Naive thymus-derived CD4-positive, alpha-beta T cell (primary cell): ENCODE measurements at regions not wholly inside any gene's neighbourhood (a gene's known extent, or its start where the extent isn't known, plus 50 kb on each side); places are given as distances from the start of the nearest gene placed in this dataset.

Experiments used
- ATAC-seq: fragments of 150-1000 bp; cut with Tn5 transposase; 2 replicates; pipeline ENCODE4 v1.10.0; 2021; ENCODE audit warnings: mild to moderate bottlenecking, moderate library complexity
- CTCF ChIA-PET: fragments of 350-600 bp; sonication (Branson Sonifier 250); formaldehyde crosslinking; loops from one replicate; lab custom pipeline; 2021; ENCODE audit warnings: antibody characterized with exemption; lab: Charles Lee
- POLR2A ChIA-PET: fragments of 350-600 bp; sonication (Branson Sonifier 250); formaldehyde crosslinking; loops from one replicate; lab custom pipeline; 2021; ENCODE audit warnings: antibody characterized with exemption, inconsistent platforms; lab: Charles Lee
- DNase-seq, 9 donors: peaks; one replicate each; pipeline versions ENCODE4 v3.0.0 to v3.0.0-alpha.2; 2020 to 2022; ENCODE audit warnings: mixed read lengths in 1 of 9
- H3K27ac ChIP-seq: one replicate; pipeline ENCODE4 v1.7.0; 2013; ENCODE audit warnings: mild to moderate bottlenecking, low read depth, low read length, moderate library complexity
- H3K27me3 ChIP-seq, 2 donors: one replicate each; pipeline ENCODE4 v1.7.0; 2013; ENCODE audit warnings: low read length in 2 of 2, mild to moderate bottlenecking in 2 of 2, moderate library complexity in 2 of 2; ENCODE audit not compliant: control insufficient read depth in 2 of 2, insufficient read depth in 2 of 2
- H3K36me3 ChIP-seq, 3 experiments: 1 replicate in 2 of 3; 2 replicates in 1 of 3; pipeline ENCODE4 v1.7.0; 2013; ENCODE audit warnings: low read length in 3 of 3, mild to moderate bottlenecking in 3 of 3, moderate library complexity in 1 of 3; ENCODE audit not compliant: insufficient read depth in 3 of 3, control insufficient read depth in 2 of 3
- H3K4me1 ChIP-seq, 2 donors: one replicate each; pipeline ENCODE4 v1.7.0; 2013; ENCODE audit warnings: low read length in 2 of 2, mild to moderate bottlenecking in 2 of 2, moderate library complexity in 1 of 2; ENCODE audit not compliant: control insufficient read depth in 2 of 2, insufficient read depth in 2 of 2
- H3K4me3 ChIP-seq: 2 replicates; pipeline ENCODE4 v1.7.0; 2013; ENCODE audit warnings: mild to moderate bottlenecking, low read length
- H3K9me3 ChIP-seq, 3 experiments: 1 replicate in 2 of 3; 2 replicates in 1 of 3; pipeline ENCODE4 v1.7.0; 2013; ENCODE audit warnings: low read length in 3 of 3; ENCODE audit not compliant: control insufficient read depth in 2 of 3
- H3K27ac Mint-ChIP-seq, 9 donors: one replicate each; pipeline ENCODE4 v1.8.0; 2020 to 2022; ENCODE audit warnings: mixed read lengths in 9 of 9, mild to moderate bottlenecking in 8 of 9, moderate library complexity in 5 of 9, inconsistent platforms in 2 of 9
- H3K27me3 Mint-ChIP-seq, 5 donors: one replicate each; pipeline ENCODE4 v1.8.0; 2021 to 2022; ENCODE audit warnings: mixed read lengths in 5 of 5, mild to moderate bottlenecking in 1 of 5
- H3K36me3 Mint-ChIP-seq, 5 donors: one replicate each; pipeline ENCODE4 v1.8.0; 2020 to 2022; ENCODE audit warnings: mixed read lengths in 5 of 5, mild to moderate bottlenecking in 3 of 5, inconsistent platforms in 1 of 5
- H3K4me1 Mint-ChIP-seq, 7 donors: one replicate each; pipeline ENCODE4 v1.8.0; 2020 to 2022; ENCODE audit warnings: mixed read lengths in 7 of 7, mild to moderate bottlenecking in 3 of 7, inconsistent platforms in 1 of 7
- H3K4me3 Mint-ChIP-seq, 10 donors: one replicate each; pipeline ENCODE4 v1.8.0; 2020 to 2022; ENCODE audit warnings: mild to moderate bottlenecking in 10 of 10, mixed read lengths in 10 of 10, moderate library complexity in 6 of 10, inconsistent platforms in 2 of 10
- H3K9me3 Mint-ChIP-seq, 11 donors: one replicate each; pipeline ENCODE4 v1.8.0; 2020 to 2022; ENCODE audit warnings: mixed read lengths in 11 of 11, mild to moderate bottlenecking in 4 of 11, inconsistent platforms in 1 of 11, moderate library complexity in 1 of 11
- intact Hi-C, 2 donors: fragments of 100-400 bp; cut with micrococcal nuclease; formaldehyde crosslinking; loops; one replicate each; pipeline ENCODE4 v1.15.1; 2023

DNA sequence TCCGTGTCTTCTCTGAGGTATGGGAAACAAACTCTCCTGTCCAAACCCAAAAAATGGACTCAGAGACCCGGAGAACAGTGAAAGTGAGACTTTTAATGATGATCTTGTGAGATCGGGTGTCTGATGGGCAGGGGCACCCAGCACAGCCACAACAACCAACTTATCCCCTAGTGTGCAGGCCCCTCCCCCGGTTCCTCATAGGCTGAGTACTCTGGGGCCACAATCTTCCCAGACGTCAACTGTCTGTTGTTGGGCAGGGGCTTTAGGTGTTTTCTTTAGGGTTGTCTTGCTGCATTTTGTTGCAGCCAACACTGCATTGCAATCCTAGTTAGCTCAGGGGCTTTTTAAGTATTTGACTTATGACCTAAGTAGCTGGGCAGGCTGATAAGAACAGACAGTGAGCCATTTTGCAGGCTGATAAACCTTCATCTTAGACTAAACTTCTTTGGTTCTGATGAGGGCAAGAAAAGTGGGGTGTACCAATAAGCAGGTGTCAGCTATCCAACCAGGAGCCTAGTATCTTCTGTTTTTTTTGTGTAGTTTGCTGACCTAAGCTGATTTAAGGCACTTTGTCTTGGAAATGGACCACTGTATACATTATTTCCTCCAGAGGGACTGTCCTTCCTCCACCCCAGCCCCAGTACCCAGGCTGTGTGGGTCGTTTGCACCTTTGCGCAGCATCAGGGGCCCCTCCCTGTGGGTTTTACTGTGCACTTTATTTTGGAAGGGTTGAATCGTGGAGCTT lies 1323.6 kb downstream of the TBC1D22A start:
- H3K9me3 ChIP-seq: no peaks in the 10 kb centered on the region
- no peak overlapping the region for H3K4me3 ChIP-seq
- H3K9me3 Mint-ChIP-seq: no peaks in the 10 kb centered on the region
- H3K4me1 ChIP-seq: peaks cover 0 to 16% of the 10 kb centered on the region in 2 donors
- intact Hi-C loops: no loop called here
- no peak for ATAC-seq
- ChIA-PET POLR2A (no interaction called here), CTCF (no interaction called here)
- H3K27ac Mint-ChIP-seq: no peak overlapping the region
- H3K36me3 Mint-ChIP-seq: no peaks in the 10 kb centered on the region
- peaks cover 14 to 61% (median 39%) of the 10 kb centered on the region in 5 donors for H3K27me3 Mint-ChIP-seq
- H3K36me3 ChIP-seq: no peaks in the 10 kb centered on the region
- peaks cover 0 to 24% (median 0%) of the 10 kb centered on the region in 7 donors for H3K4me1 Mint-ChIP-seq
- no peak overlapping the region for H3K4me3 Mint-ChIP-seq
- H3K27me3 ChIP-seq: no peaks in the 10 kb centered on the region
- H3K27ac ChIP-seq: no peak overlapping the region
- DNase-seq: no peak

DNA sequence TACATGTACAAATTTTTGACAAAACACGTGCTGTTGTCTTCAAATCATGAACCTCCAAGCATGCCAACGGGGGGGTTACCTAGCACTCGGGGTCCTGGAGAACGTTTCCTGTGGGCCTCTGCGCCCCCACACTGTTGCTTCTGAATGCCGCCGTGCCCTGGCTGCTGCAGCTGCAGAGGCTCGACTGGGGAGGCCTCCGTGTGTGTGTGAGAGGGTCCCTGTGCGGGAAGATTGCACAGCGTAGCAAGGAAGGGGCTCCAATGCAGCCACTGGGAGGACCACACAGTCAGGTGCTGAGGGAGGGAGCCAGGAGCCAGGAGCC lies 1322.2 kb downstream of the TBC1D22A start:
- no peaks in the 10 kb centered on the region for H3K27me3 ChIP-seq
- H3K9me3 ChIP-seq: no peaks in the 10 kb centered on the region
- CTCF ChIA-PET: no interaction called here
- H3K27ac ChIP-seq: no peak overlapping the region
- H3K4me1 ChIP-seq: peaks cover 0 to 16% of the 10 kb centered on the region in 2 donors
- Mint-ChIP-seq H3K36me3 (no peaks in the 10 kb centered on the region), H3K27me3 (peaks cover 11 to 62% (median 38%) of the 10 kb centered on the region in 5 donors), H3K27ac (no peak overlapping the region), H3K4me3 (peak overlapping the region in 1 of 10 donors; percentile 56), H3K9me3 (no peaks in the 10 kb centered on the region), H3K4me1 (peaks cover 0 to 23% (median 3%) of the 10 kb centered on the region in 7 donors)
- intact Hi-C loops: no loop called here
- POLR2A ChIA-PET: no interaction called here
- DNase-seq: no peak
- no peaks in the 10 kb centered on the region for H3K36me3 ChIP-seq
- H3K4me3 ChIP-seq: no peak overlapping the region
- ATAC-seq: no peak

DNA sequence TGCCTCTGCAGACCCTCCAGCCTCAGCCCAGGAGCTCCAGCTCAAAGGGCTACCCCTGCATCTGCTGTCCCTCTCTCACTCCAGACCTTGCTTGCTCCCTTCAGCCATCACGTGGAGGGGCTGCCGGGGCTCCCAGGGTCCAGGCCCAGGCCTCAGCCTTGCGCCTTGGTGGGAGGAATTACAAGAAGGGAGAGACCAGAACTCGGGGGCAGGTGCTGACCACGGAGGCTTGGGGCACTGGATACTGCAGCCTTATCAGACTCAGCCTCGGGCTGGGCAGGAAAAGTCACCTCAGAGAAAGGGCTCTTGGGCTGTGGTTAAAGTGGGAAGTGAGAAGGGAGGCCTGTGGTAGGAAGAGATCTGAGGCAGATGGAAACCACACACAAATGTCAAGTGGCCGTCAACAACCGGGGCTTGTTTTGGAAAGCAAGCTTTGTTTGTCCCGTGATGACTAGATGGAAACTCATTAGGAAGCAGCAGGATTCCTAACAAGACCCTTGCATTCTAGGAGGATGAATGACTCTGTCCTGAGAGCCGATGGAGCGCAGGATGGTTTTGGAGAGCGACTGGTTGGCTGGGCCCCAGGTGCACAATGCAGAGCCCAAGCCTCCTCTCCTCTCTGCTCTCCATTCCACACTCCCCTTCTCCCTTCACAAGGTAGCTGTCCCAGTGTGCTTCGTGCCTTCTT lies 1321.7 kb downstream of the TBC1D22A start:
- no peaks in the 10 kb centered on the region for H3K27me3 ChIP-seq
- H3K9me3 Mint-ChIP-seq: no peaks in the 10 kb centered on the region

DNA sequence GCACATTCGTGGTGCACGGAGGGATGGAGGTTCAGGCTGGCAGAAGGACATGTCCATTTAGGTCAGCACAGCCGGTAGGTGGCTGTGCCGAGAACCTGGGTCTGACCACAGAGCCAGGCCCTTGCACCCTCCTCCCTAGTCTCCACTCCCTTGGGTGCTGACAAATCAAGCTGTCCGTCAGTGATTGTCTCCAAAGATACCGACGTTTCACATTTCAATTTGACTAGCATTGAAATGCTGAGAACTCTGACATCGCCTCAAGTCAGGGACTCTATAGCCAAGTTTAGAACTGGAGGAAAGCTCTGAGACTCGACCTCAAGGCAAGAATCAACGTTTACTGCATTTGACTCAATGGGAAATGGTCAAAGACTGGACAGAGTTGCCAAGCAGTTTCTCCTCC lies 1321.1 kb downstream of the TBC1D22A start:
- Mint-ChIP-seq H3K36me3 (no peaks in the 10 kb centered on the region), H3K9me3 (no peaks in the 10 kb centered on the region), H3K4me1 (peaks cover 0 to 26% (median 7%) of the 10 kb centered on the region in 7 donors), H3K4me3 (no peak overlapping the region), H3K27me3 (peaks cover 19 to 73% (median 42%) of the 10 kb centered on the region in 5 donors), H3K27ac (no peak overlapping the region)
- DNase-seq: no peak
- POLR2A ChIA-PET: no interaction called here
- CTCF ChIA-PET: no interaction called here
- ATAC-seq: no peak
- H3K27ac ChIP-seq: no peak overlapping the region
- no peaks in the 10 kb centered on the region for H3K9me3 ChIP-seq
- no peaks in the 10 kb centered on the region for H3K36me3 ChIP-seq
- no peak overlapping the region for H3K4me3 ChIP-seq
- intact Hi-C loops: no loop called here
- peaks cover 0 to 16% of the 10 kb centered on the region in 2 donors for H3K4me1 ChIP-seq
- H3K27me3 ChIP-seq: no peaks in the 10 kb centered on the region

More for the DNA sequence above, 1321.7 kb downstream of the TBC1D22A start:
- Histone ChIP-seq H3K4me3 (no peak overlapping the region), H3K9me3 (no peaks in the 10 kb centered on the region), H3K36me3 (no peaks in the 10 kb centered on the region), H3K4me1 (peaks cover 0 to 16% of the 10 kb centered on the region in 2 donors), H3K27ac (no peak overlapping the region)
- CTCF ChIA-PET: no interaction called here
- peaks cover 0 to 26% (median 7%) of the 10 kb centered on the region in 7 donors for H3K4me1 Mint-ChIP-seq
- no peak for ATAC-seq
- DNase-seq: no peak
- POLR2A ChIA-PET: no interaction called here
- peaks cover 16 to 66% (median 37%) of the 10 kb centered on the region in 5 donors for H3K27me3 Mint-ChIP-seq
- H3K27ac Mint-ChIP-seq: peak overlapping the region in 1 of 9 donors; percentile 3
- H3K36me3 Mint-ChIP-seq: no peaks in the 10 kb centered on the region
- intact Hi-C loops: no loop called here
- peak overlapping the region in 2 of 10 donors; percentile 8 to 56 for H3K4me3 Mint-ChIP-seq

DNA sequence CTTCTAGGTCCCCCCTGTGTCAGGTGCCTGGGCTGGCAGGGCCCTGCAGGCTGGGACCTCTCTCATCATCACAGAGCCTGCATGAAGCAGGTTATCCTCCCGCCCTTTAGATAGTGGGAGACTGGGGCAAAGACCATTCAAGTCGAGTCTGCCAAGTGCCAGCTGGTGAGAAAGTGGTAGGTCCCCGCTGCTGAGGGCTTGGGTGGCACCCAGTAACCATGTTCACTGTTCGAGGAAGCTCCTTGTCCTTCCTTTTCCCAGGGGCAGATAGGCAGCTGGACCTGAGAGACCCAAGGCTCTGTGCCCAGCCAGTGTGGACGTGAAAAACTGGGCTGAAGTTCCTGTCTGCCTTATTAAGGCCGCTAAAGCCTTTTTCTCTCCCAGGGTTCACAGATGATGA lies 1319.8 kb downstream of the TBC1D22A start:
- peaks cover 0 to 1% (median 0%) of the 10 kb centered on the region in 11 donors for H3K9me3 Mint-ChIP-seq
- H3K4me3 Mint-ChIP-seq: no peak overlapping the region
- Histone ChIP-seq H3K4me3 (no peak overlapping the region), H3K27me3 (no peaks in the 10 kb centered on the region), H3K36me3 (no peaks in the 10 kb centered on the region), H3K4me1 (peaks cover 0 to 16% of the 10 kb centered on the region in 2 donors), H3K27ac (no peak overlapping the region), H3K9me3 (no peaks in the 10 kb centered on the region)
- peaks cover 0 to 26% (median 7%) of the 10 kb centered on the region in 7 donors for H3K4me1 Mint-ChIP-seq
- no peak for ATAC-seq
- DNase-seq: no peak
- POLR2A ChIA-PET: no interaction called here
- intact Hi-C loops: no loop called here
- CTCF ChIA-PET: no interaction called here
- peaks cover 19 to 79% (median 47%) of the 10 kb centered on the region in 5 donors for H3K27me3 Mint-ChIP-seq
- H3K27ac Mint-ChIP-seq: no peak overlapping the region
- no peaks in the 10 kb centered on the region for H3K36me3 Mint-ChIP-seq

DNA sequence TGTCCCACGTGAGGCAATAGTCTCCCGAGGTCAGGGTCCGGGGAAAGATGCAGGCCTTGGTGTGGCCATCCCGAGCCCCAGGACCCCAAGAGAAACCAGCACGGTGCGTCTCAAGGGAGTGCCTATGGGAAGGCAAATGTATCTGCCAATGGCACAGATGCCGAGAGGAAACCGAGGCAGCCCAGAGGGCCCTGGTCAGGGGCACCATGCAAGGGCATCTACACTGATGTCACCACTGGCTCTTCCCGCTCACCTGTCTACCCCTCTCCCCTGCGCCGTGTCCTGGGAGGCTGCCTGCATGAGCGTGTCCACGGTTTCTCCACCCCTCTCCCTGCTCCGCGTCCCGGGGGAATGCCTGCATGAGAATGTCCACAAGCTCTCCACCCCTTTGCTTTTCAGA lies 1318.8 kb downstream of the TBC1D22A start:
- Mint-ChIP-seq H3K27me3 (peaks cover 19 to 84% (median 54%) of the 10 kb centered on the region in 5 donors), H3K36me3 (no peaks in the 10 kb centered on the region), H3K27ac (no peak overlapping the region), H3K9me3 (peaks cover 0 to 1% (median 0%) of the 10 kb centered on the region in 11 donors), H3K4me1 (peaks cover 0 to 26% (median 7%) of the 10 kb centered on the region in 7 donors), H3K4me3 (no peak overlapping the region)
- H3K4me1 ChIP-seq: peaks cover 0 to 16% of the 10 kb centered on the region in 2 donors
- DNase-seq (no peak), ATAC-seq (no peak)
- POLR2A ChIA-PET: no interaction called here
- CTCF ChIA-PET: no interaction called here
- H3K27me3 ChIP-seq: no peaks in the 10 kb centered on the region
- H3K36me3 ChIP-seq: no peaks in the 10 kb centered on the region
- no peaks in the 10 kb centered on the region for H3K9me3 ChIP-seq
- H3K4me3 ChIP-seq: no peak overlapping the region
- intact Hi-C loops: no loop called here
- H3K27ac ChIP-seq: no peak overlapping the region
